ENCODE measurements at regions not wholly inside any gene's neighbourhood (a gene's known extent, or its start where the extent isn't known, plus 50 kb on each side); places are given as distances from the start of the nearest gene placed in this dataset.

- TF ChIP-seq CTCF (IDR thresholded peaks at IDR 0.05): no peak
- no peak for DNase-seq
- ATAC-seq: no peak
Observed at GRCh38 chr2:103788951-103789350, 1027.1 kb downstream of the TMEM182 start.

GRCh38 chr2:103789381-103790095 is 1027.7 kb downstream of the TMEM182 start:
- no peak overlapping the region for H3K4me3 ChIP-seq
- no peak overlapping the region for H3K27ac ChIP-seq
- DNase-seq (peak in 1 of 4 donors; percentile 37), ATAC-seq (peak; percentile 48)
- peaks cover 0 to 4% of the 10 kb centered on the region in 2 donors for H3K4me1 ChIP-seq
- H3K9me3 ChIP-seq: no peaks in the 10 kb centered on the region
- intact Hi-C loops (cut with DNase I): no loop called here
- no peaks in the 10 kb centered on the region for H3K27me3 ChIP-seq
- no peaks in the 10 kb centered on the region for H3K36me3 ChIP-seq
- no peak for TF ChIP-seq CTCF (IDR thresholded peaks at IDR 0.05)

More at GRCh38 chr2:103788951-103789350, 1027.1 kb downstream of the TMEM182 start:
- Histone ChIP-seq H3K9me3 (no peaks in the 10 kb centered on the region), H3K4me3 (no peak overlapping the region), H3K27ac (no peak overlapping the region), H3K27me3 (no peaks in the 10 kb centered on the region), H3K4me1 (peaks cover 0 to 4% of the 10 kb centered on the region in 2 donors), H3K36me3 (no peaks in the 10 kb centered on the region)
- intact Hi-C loops (cut with DNase I): no loop called here

- Histone ChIP-seq H3K36me3 (no peaks in the 10 kb centered on the region), H3K27me3 (no peaks in the 10 kb centered on the region), H3K4me3 (no peak overlapping the region), H3K4me1 (peaks cover 0 to 4% of the 10 kb centered on the region in 2 donors), H3K27ac (no peak overlapping the region), H3K9me3 (peaks cover 0 to 1% of the 10 kb centered on the region in 2 donors)
- TF ChIP-seq CTCF (IDR thresholded peaks at IDR 0.05): no peak
- DNase-seq: no peak
- ATAC-seq: no peak
- intact Hi-C loops (cut with DNase I): no loop called here
Observed at GRCh38 chr2:103792042-103792441, 1030.2 kb downstream of the TMEM182 start.

- H3K4me1 ChIP-seq: no peaks in the 10 kb centered on the region
- no peaks in the 10 kb centered on the region for H3K27me3 ChIP-seq
- ATAC-seq (no peak), DNase-seq (no peak)
- no peak for TF ChIP-seq CTCF (IDR thresholded peaks at IDR 0.05)
- H3K9me3 ChIP-seq: peaks cover 0 to 1% of the 10 kb centered on the region in 2 donors
- no peaks in the 10 kb centered on the region for H3K36me3 ChIP-seq
- intact Hi-C loops (cut with DNase I): no loop called here
- no peak overlapping the region for H3K27ac ChIP-seq
- no peak overlapping the region for H3K4me3 ChIP-seq
Observed at GRCh38 chr2:103798291-103798690, 1036.5 kb downstream of the TMEM182 start.

DNA sequence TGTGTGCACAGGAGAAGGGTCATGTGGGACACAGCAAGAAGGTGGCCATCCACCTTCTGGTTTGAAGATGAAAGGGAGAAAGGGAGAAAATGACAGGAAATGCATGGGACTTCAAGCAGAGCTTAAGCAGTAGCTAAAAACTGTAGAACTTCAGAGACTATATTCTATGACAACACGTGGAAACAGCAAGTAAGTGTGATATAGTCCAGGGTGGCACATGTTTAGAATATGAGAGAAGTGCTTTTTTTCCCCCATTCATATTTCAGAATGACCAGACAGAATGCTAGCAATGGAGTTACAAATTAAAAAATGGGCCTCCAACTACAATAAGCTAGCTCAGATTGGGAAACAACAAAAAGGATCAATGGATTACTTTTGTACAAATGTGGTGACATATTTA is 1042.2 kb downstream of the TMEM182 start:
- H3K27ac ChIP-seq: no peak overlapping the region
- no peak overlapping the region for H3K4me3 ChIP-seq
- no peaks in the 10 kb centered on the region for H3K4me1 ChIP-seq
- H3K9me3 ChIP-seq: peaks cover 0 to 2% of the 10 kb centered on the region in 2 donors
- H3K27me3 ChIP-seq: no peaks in the 10 kb centered on the region
- ATAC-seq: no peak
- TF ChIP-seq CTCF (IDR thresholded peaks at IDR 0.05): no peak
- no peak for DNase-seq
- H3K36me3 ChIP-seq: no peaks in the 10 kb centered on the region
- intact Hi-C loops (cut with DNase I): no loop called here

Data from left lung (tissue), 4 donors.